ENCODE measurements at regions not wholly inside any gene's neighbourhood (a gene's known extent, or its start where the extent isn't known, plus 50 kb on each side); places are given as distances from the start of the nearest gene placed in this dataset.
"Not testable (repeated sequence)": the region's sequence is repeated elsewhere in the genome, so short reads cannot be mapped to it uniquely, and the experiment has no call there.

GRCh38 chr3:62940771-62941563, 65.8 kb upstream of the CADPS start:
- TF ChIP-seq CTCF (IDR thresholded peaks at IDR 0.05; ENCODE audit: insufficient read depth, low read depth, low read length, missing control alignments), result no peak
- no peak for DNase-seq (ENCODE audit: low read depth)
- no peak overlapping the region for H3K4me3 ChIP-seq (ENCODE audit: low read depth, low read length)

- no peak for DNase-seq (ENCODE audit: low read depth)
- no peak overlapping the region for H3K4me3 ChIP-seq (ENCODE audit: low read depth, low read length)
- TF ChIP-seq CTCF (IDR thresholded peaks at IDR 0.05; ENCODE audit: insufficient read depth, low read depth, low read length, missing control alignments), result no peak
Measured at GRCh38 chr3:62942227-62942626, 67.0 kb upstream of the CADPS start.

- TF ChIP-seq CTCF (IDR thresholded peaks at IDR 0.05; ENCODE audit: insufficient read depth, low read depth, low read length, missing control alignments), result no peak
- H3K4me3 ChIP-seq (ENCODE audit: low read depth, low read length), result no peak overlapping the region
- no peak for DNase-seq (ENCODE audit: low read depth)
Measured at GRCh38 chr3:62942764-62943163, 67.5 kb upstream of the CADPS start.

GRCh38 chr3:62948921-62949320, 73.7 kb upstream of the CADPS start:
- no peak for DNase-seq (ENCODE audit: low read depth)
- H3K4me3 ChIP-seq (ENCODE audit: low read depth, low read length), result no peak overlapping the region
- TF ChIP-seq CTCF (IDR thresholded peaks at IDR 0.05; ENCODE audit: insufficient read depth, low read depth, low read length, missing control alignments), result no peak

- no peak overlapping the region for H3K4me3 ChIP-seq (ENCODE audit: low read depth, low read length)
- no peak for DNase-seq (ENCODE audit: low read depth)
- no peak for TF ChIP-seq CTCF (IDR thresholded peaks at IDR 0.05; ENCODE audit: insufficient read depth, low read depth, low read length, missing control alignments)
Measured at GRCh38 chr3:62950210-62950609, 75.0 kb upstream of the CADPS start.

GRCh38 chr3:62951037-62951613, 75.9 kb upstream of the CADPS start:
- no peak for DNase-seq (ENCODE audit: low read depth)
- H3K4me3 ChIP-seq (ENCODE audit: low read depth, low read length), result no peak overlapping the region
- TF ChIP-seq CTCF (IDR thresholded peaks at IDR 0.05; ENCODE audit: insufficient read depth, low read depth, low read length, missing control alignments), result no peak

- not testable (repeated sequence) for H3K4me3 ChIP-seq (ENCODE audit: low read depth, low read length); DNase-seq (ENCODE audit: low read depth)
Measured at GRCh38 chr3:62951880-62952279, 76.7 kb upstream of the CADPS start.
